Uterus (tissue), 3 donors: ENCODE measurements at regions not wholly inside any gene's neighbourhood (a gene's known extent, or its start where the extent isn't known, plus 50 kb on each side); places are given as distances from the start of the nearest gene placed in this dataset.

ENCODE experiments used
- DNase-seq, 2 donors: peaks; one replicate each; pipeline ENCODE4 v3.0.0-alpha.2; 2019 to 2020
- H3K27ac ChIP-seq, 2 donors: fragments of 200-600 bp; sonication (generic); 1 replicate in 1 of 2; 2 replicates in 1 of 2; pipeline ENCODE4 v1.5.1; 2016 to 2018
- H3K27me3 ChIP-seq, 2 donors: fragments of 200-600 bp; sonication (generic); one replicate each; pipeline ENCODE4 v1.5.1; 2018 to 2019; ENCODE audit warnings: control low read depth in 1 of 2
- H3K36me3 ChIP-seq, 2 donors: fragments of 200-600 bp; sonication (generic); one replicate each; pipeline ENCODE4 v1.5.1; 2019; ENCODE audit warnings: control low read depth in 1 of 2
- H3K4me1 ChIP-seq, 2 donors: fragments of 200-600 bp; sonication (generic); one replicate each; pipeline ENCODE4 v1.5.1; 2018 to 2019; ENCODE audit warnings: control low read depth in 1 of 2
- H3K4me3 ChIP-seq, 2 donors: fragments of 200-600 bp; sonication (generic); 1 replicate in 1 of 2; 2 replicates in 1 of 2; pipeline ENCODE4 v1.5.1; 2018 to 2019; ENCODE audit warnings: mild to moderate bottlenecking in 1 of 2
- H3K9me3 ChIP-seq, 2 donors: fragments of 200-600 bp; sonication (generic); one replicate each; pipeline ENCODE4 v1.5.1; 2019; ENCODE audit warnings: control low read depth in 1 of 2
- POLR2A ChIP-seq, 2 donors: fragments of 450-650 bp; IDR thresholded peaks; one replicate each; pipeline ENCODE4 v1.6.1; 2016; ENCODE audit warnings: antibody characterized with exemption in 2 of 2, mild to moderate bottlenecking in 1 of 2, moderate library complexity in 1 of 2
- intact Hi-C: fragments of 100-400 bp; cut with DNase I; formaldehyde crosslinking; loops from one replicate; pipeline ENCODE4 v1.15.1; 2023; ENCODE audit warnings: low total_unique reads
- TF ChIP-seq, protein P1 (sequence below), 4 experiments: fragments of 200-600 bp in 2 of 4; fragments of 450-650 bp in 2 of 4; sonication (generic) in 2 of 4; IDR thresholded peaks; one replicate each; pipeline ENCODE4 v1.5.1; 2016 to 2019; ENCODE audit warnings: antibody characterized with exemption in 4 of 4, mild to moderate bottlenecking in 2 of 4, moderate library complexity in 1 of 4
- donor health status: DM: yes; HTN: yes; CAD: no.

GRCh38 chr2:198763793-198764192 lies 693.9 kb downstream of the SATB2 start:
- Histone ChIP-seq H3K27ac (no peak overlapping the region), H3K9me3 (no peaks in the 10 kb centered on the region), H3K4me1 (no peaks in the 10 kb centered on the region), H3K36me3 (no peaks in the 10 kb centered on the region), H3K4me3 (no peak overlapping the region), H3K27me3 (no peaks in the 10 kb centered on the region)
- TF ChIP-seq, protein P1, sequence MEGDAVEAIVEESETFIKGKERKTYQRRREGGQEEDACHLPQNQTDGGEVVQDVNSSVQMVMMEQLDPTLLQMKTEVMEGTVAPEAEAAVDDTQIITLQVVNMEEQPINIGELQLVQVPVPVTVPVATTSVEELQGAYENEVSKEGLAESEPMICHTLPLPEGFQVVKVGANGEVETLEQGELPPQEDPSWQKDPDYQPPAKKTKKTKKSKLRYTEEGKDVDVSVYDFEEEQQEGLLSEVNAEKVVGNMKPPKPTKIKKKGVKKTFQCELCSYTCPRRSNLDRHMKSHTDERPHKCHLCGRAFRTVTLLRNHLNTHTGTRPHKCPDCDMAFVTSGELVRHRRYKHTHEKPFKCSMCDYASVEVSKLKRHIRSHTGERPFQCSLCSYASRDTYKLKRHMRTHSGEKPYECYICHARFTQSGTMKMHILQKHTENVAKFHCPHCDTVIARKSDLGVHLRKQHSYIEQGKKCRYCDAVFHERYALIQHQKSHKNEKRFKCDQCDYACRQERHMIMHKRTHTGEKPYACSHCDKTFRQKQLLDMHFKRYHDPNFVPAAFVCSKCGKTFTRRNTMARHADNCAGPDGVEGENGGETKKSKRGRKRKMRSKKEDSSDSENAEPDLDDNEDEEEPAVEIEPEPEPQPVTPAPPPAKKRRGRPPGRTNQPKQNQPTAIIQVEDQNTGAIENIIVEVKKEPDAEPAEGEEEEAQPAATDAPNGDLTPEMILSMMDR (IDR thresholded peaks at IDR 0.05), result no peak
- TF ChIP-seq POLR2A (IDR thresholded peaks at IDR 0.05), result no peak
- no peak for DNase-seq
- intact Hi-C loops, result no loop called here

DNA sequence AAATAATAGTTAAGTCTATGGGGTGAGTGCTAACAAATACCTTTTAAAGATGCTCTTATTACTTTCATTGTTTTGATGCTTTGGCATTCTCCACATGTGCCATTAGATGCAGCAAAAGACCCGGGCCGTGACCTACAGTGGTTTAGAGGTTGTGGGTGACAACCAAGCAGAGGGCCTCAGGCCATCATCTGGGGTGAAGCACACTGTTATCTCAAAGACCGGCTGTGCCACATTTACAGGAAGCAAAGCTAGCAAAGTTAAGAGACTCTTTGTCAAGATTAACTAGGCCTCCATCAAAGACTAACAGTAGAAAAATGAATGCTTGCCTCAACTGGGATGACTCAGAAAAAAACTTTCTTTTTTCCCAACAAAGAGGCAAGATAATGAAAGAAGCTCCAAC lies 695.3 kb downstream of the SATB2 start:
- intact Hi-C loops, result no loop called here
- H3K27me3 ChIP-seq, result no peaks in the 10 kb centered on the region
- H3K4me1 ChIP-seq, result no peaks in the 10 kb centered on the region
- no peak overlapping the region for H3K27ac ChIP-seq
- TF ChIP-seq, protein P1 (IDR thresholded peaks at IDR 0.05), result no peak
- no peak for TF ChIP-seq POLR2A (IDR thresholded peaks at IDR 0.05)
- H3K36me3 ChIP-seq, result no peaks in the 10 kb centered on the region
- no peak for DNase-seq
- H3K9me3 ChIP-seq, result no peaks in the 10 kb centered on the region
- no peak overlapping the region for H3K4me3 ChIP-seq

GRCh38 chr2:198757069-198757468 lies 700.7 kb downstream of the SATB2 start:
- intact Hi-C loops, result no loop called here
- Histone ChIP-seq H3K9me3 (no peaks in the 10 kb centered on the region), H3K27me3 (no peaks in the 10 kb centered on the region), H3K4me1 (no peaks in the 10 kb centered on the region), H3K27ac (no peak overlapping the region), H3K36me3 (no peaks in the 10 kb centered on the region), H3K4me3 (no peak overlapping the region)
- no peak for DNase-seq
- TF ChIP-seq POLR2A (IDR thresholded peaks at IDR 0.05), result no peak

DNA sequence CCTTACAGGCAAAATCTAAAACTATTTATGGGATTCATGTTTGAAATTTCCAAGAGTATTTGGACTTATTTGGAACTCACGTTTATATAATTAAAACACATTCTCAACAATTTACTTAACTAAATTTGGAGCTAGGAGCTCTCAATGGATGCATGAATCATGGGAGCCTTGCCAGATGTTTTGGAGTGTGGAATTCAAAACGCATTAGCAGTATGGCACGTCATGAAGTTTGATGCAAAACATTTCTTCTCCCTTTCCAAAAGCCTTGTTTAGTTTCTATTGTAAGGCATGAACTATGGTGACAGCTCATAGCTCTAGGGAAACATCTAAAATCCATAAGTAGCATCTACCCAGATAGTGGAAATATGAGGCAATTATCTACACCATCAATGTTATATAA lies 701.6 kb downstream of the SATB2 start:
- intact Hi-C loops, result no loop called here

GRCh38 chr2:198753101-198753500 lies 704.6 kb downstream of the SATB2 start:
- no peaks in the 10 kb centered on the region for H3K4me1 ChIP-seq
- TF ChIP-seq, protein P1 (IDR thresholded peaks at IDR 0.05), result no peak
- no peak for TF ChIP-seq POLR2A (IDR thresholded peaks at IDR 0.05)
- H3K9me3 ChIP-seq, result no peaks in the 10 kb centered on the region
- no peak overlapping the region for H3K4me3 ChIP-seq
- no peak overlapping the region for H3K27ac ChIP-seq
- H3K36me3 ChIP-seq, result no peaks in the 10 kb centered on the region
- intact Hi-C loops, result no loop called here
- no peaks in the 10 kb centered on the region for H3K27me3 ChIP-seq
- no peak for DNase-seq

More for the DNA sequence above, 701.6 kb downstream of the SATB2 start:
- H3K27me3 ChIP-seq, result no peaks in the 10 kb centered on the region
- no peak for DNase-seq
- no peak overlapping the region for H3K4me3 ChIP-seq
- H3K36me3 ChIP-seq, result no peaks in the 10 kb centered on the region
- H3K27ac ChIP-seq, result no peak overlapping the region
- H3K4me1 ChIP-seq, result no peaks in the 10 kb centered on the region
- no peaks in the 10 kb centered on the region for H3K9me3 ChIP-seq
- TF ChIP-seq, protein P1 (IDR thresholded peaks at IDR 0.05), result no peak
- TF ChIP-seq POLR2A (IDR thresholded peaks at IDR 0.05), result no peak

GRCh38 chr2:198749364-198749763 lies 708.4 kb downstream of the SATB2 start:
- H3K36me3 ChIP-seq, result no peaks in the 10 kb centered on the region
- H3K27me3 ChIP-seq, result no peaks in the 10 kb centered on the region
- no peak for DNase-seq
- no peaks in the 10 kb centered on the region for H3K4me1 ChIP-seq
- no peak overlapping the region for H3K27ac ChIP-seq
- H3K9me3 ChIP-seq, result no peaks in the 10 kb centered on the region
- TF ChIP-seq POLR2A (IDR thresholded peaks at IDR 0.05), result no peak
- TF ChIP-seq, protein P1 (IDR thresholded peaks at IDR 0.05), result no peak
- no peak overlapping the region for H3K4me3 ChIP-seq
- intact Hi-C loops, result no loop called here
